Astrocyte (in vitro differentiated cells and primary cell): ENCODE measurements at regions not wholly inside any gene's neighbourhood (a gene's known extent, or its start where the extent isn't known, plus 50 kb on each side); places are given as distances from the start of the nearest gene placed in this dataset.

ENCODE experiments used
- DNase-seq: peaks from one replicate; pipeline ENCODE4 v3.0.0-alpha.2; 2010; ENCODE audit warnings: low read depth
- FAIRE-seq: peaks from 2 replicates; lab custom pipeline; 2011; peaks lifted over from hg19 to GRCh38; lab: Jason Lieb, UNC
- H2AFZ ChIP-seq: 2 replicates; pipeline ENCODE4 v1.6.0; 2012; ENCODE audit warnings: low read depth, low read length, inconsistent platforms
- H3K27ac ChIP-seq: 2 replicates; pipeline ENCODE4 v1.5.1; 2011; ENCODE audit warnings: low read depth, low read length, inconsistent platforms
- H3K27me3 ChIP-seq: 2 replicates; pipeline ENCODE4 v1.6.0; 2011; ENCODE audit warnings: low read length, inconsistent platforms; ENCODE audit not compliant: insufficient read depth
- H3K36me3 ChIP-seq: 2 replicates; pipeline ENCODE4 v1.5.1; 2011; ENCODE audit warnings: low read length, inconsistent platforms; ENCODE audit not compliant: insufficient read depth
- H3K4me1 ChIP-seq: 2 replicates; pipeline ENCODE4 v1.5.1; 2011; ENCODE audit warnings: low read length, inconsistent platforms; ENCODE audit not compliant: insufficient read depth
- H3K4me2 ChIP-seq: 2 replicates; pipeline ENCODE4 v1.6.0; 2012; ENCODE audit warnings: low read length, inconsistent platforms
- H3K4me3 ChIP-seq: 2 replicates; pipeline ENCODE4 v1.5.1; 2011; ENCODE audit warnings: low read depth, mild to moderate bottlenecking, low read length, inconsistent platforms; ENCODE audit not compliant: insufficient read depth
- H3K79me2 ChIP-seq: 2 replicates; pipeline ENCODE4 v1.6.0; 2012; ENCODE audit warnings: mild to moderate bottlenecking, low read length, inconsistent platforms; ENCODE audit not compliant: insufficient read depth
- H3K9ac ChIP-seq: 2 replicates; pipeline ENCODE4 v1.6.0; 2012; ENCODE audit warnings: mild to moderate bottlenecking, low read length, inconsistent platforms
- H3K9me3 ChIP-seq: 2 replicates; pipeline ENCODE4 v1.5.1; 2012; ENCODE audit warnings: low read depth, mild to moderate bottlenecking, low read length, inconsistent platforms; ENCODE audit not compliant: insufficient read depth
- H4K20me1 ChIP-seq: 2 replicates; pipeline ENCODE4 v1.6.0; 2012; ENCODE audit warnings: low read length, inconsistent platforms; ENCODE audit not compliant: insufficient read depth
- H3K27ac Mint-ChIP-seq: one replicate; pipeline ENCODE4 v1.8.0; 2021; ENCODE audit warnings: mild to moderate bottlenecking, mixed read lengths; ENCODE audit not compliant: unreplicated experiment
- H3K27me3 Mint-ChIP-seq: one replicate; pipeline ENCODE4 v1.8.0; 2021; ENCODE audit warnings: low read depth, mixed read lengths; ENCODE audit not compliant: unreplicated experiment
- H3K36me3 Mint-ChIP-seq: one replicate; pipeline ENCODE4 v1.8.0; 2021; ENCODE audit warnings: low read depth, mixed read lengths; ENCODE audit not compliant: unreplicated experiment
- H3K4me1 Mint-ChIP-seq: one replicate; pipeline ENCODE4 v1.8.0; 2021; ENCODE audit warnings: low read depth, mixed read lengths; ENCODE audit not compliant: unreplicated experiment
- H3K4me3 Mint-ChIP-seq: one replicate; pipeline ENCODE4 v1.8.0; 2021; ENCODE audit warnings: mild to moderate bottlenecking, moderate library complexity, mixed read lengths; ENCODE audit not compliant: unreplicated experiment
- H3K9me3 Mint-ChIP-seq: one replicate; pipeline ENCODE4 v1.8.0; 2021; ENCODE audit warnings: mild to moderate bottlenecking, mixed read lengths; ENCODE audit not compliant: unreplicated experiment
- EZH2 ChIP-seq: IDR thresholded peaks from 2 replicates; pipeline ENCODE4 v1.6.1; 2012; ENCODE audit warnings: mild to moderate bottlenecking, low read length, inconsistent platforms; ENCODE audit not compliant: insufficient read depth
- TF ChIP-seq, protein P1 (sequence below): IDR thresholded peaks from 2 replicates; pipeline ENCODE4 v1.5.1; 2011; ENCODE audit warnings: low read depth, mild to moderate bottlenecking, inconsistent platforms, low read length, moderate library complexity; ENCODE audit not compliant: insufficient read depth

DNA sequence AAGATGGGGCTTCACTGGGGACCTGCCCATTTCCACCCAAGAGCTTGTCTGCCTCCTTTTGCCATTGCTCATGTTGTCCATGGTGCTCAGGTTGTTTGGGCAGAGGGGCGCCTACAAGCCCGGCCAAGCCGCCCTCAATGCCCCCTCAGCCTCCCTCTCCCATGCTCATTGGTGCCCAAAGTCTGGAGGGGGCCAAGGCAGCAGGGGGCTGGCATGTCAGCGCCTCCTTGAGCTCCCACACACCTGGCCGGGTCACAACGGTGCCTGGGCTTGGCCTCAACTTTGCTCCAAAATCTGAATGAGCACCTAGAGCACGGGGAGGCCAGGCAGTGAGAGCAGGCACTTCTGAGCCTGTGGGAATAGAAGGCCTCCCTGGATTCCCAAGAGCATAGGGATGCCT is 1598.8 kb downstream of the PCDH7 start:
- H3K27ac Mint-ChIP-seq, result no peak overlapping the region
- no peak overlapping the region for H3K4me3 Mint-ChIP-seq
- H4K20me1 ChIP-seq, result no peaks in the 10 kb centered on the region
- no peaks in the 10 kb centered on the region for H3K36me3 Mint-ChIP-seq
- no peak overlapping the region for H3K27ac ChIP-seq
- no peak overlapping the region for H3K4me2 ChIP-seq
- no peaks in the 10 kb centered on the region for H3K9me3 Mint-ChIP-seq
- H3K9me3 ChIP-seq, result peaks cover 6% of the 10 kb centered on the region
- no peaks in the 10 kb centered on the region for H3K4me1 ChIP-seq
- H3K36me3 ChIP-seq, result no peaks in the 10 kb centered on the region
- no peak overlapping the region for H2AFZ ChIP-seq
- H3K27me3 Mint-ChIP-seq, result no peaks in the 10 kb centered on the region
- H3K4me1 Mint-ChIP-seq, result no peaks in the 10 kb centered on the region
- FAIRE-seq (no peak), DNase-seq (no peak)
- H3K9ac ChIP-seq, result no peak overlapping the region
- no peaks in the 10 kb centered on the region for H3K79me2 ChIP-seq
- no peaks in the 10 kb centered on the region for H3K27me3 ChIP-seq
- TF ChIP-seq, protein P1, sequence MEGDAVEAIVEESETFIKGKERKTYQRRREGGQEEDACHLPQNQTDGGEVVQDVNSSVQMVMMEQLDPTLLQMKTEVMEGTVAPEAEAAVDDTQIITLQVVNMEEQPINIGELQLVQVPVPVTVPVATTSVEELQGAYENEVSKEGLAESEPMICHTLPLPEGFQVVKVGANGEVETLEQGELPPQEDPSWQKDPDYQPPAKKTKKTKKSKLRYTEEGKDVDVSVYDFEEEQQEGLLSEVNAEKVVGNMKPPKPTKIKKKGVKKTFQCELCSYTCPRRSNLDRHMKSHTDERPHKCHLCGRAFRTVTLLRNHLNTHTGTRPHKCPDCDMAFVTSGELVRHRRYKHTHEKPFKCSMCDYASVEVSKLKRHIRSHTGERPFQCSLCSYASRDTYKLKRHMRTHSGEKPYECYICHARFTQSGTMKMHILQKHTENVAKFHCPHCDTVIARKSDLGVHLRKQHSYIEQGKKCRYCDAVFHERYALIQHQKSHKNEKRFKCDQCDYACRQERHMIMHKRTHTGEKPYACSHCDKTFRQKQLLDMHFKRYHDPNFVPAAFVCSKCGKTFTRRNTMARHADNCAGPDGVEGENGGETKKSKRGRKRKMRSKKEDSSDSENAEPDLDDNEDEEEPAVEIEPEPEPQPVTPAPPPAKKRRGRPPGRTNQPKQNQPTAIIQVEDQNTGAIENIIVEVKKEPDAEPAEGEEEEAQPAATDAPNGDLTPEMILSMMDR, result no peak
- no peak for TF ChIP-seq EZH2
- H3K4me3 ChIP-seq, result no peak overlapping the region

GRCh38 chr4:32321421-32321820 is 1601.3 kb downstream of the PCDH7 start:
- no peak overlapping the region for H3K4me3 ChIP-seq
- Mint-ChIP-seq H3K36me3 (no peaks in the 10 kb centered on the region), H3K27ac (no peak overlapping the region), H3K27me3 (no peaks in the 10 kb centered on the region), H3K4me1 (no peaks in the 10 kb centered on the region), H3K4me3 (no peak overlapping the region), H3K9me3 (no peaks in the 10 kb centered on the region)
- peaks cover 9% of the 10 kb centered on the region for H3K9me3 ChIP-seq
- no peak overlapping the region for H3K9ac ChIP-seq
- no peaks in the 10 kb centered on the region for H3K27me3 ChIP-seq
- no peak overlapping the region for H3K27ac ChIP-seq
- DNase-seq (no peak), FAIRE-seq (no peak)
- H3K4me2 ChIP-seq, result no peak overlapping the region
- no peaks in the 10 kb centered on the region for H4K20me1 ChIP-seq
- TF ChIP-seq EZH2, result no peak
- TF ChIP-seq, protein P1, result no peak
- no peak overlapping the region for H2AFZ ChIP-seq
- no peaks in the 10 kb centered on the region for H3K36me3 ChIP-seq
- H3K79me2 ChIP-seq, result no peaks in the 10 kb centered on the region
- no peaks in the 10 kb centered on the region for H3K4me1 ChIP-seq

- no peaks in the 10 kb centered on the region for H3K36me3 ChIP-seq
- FAIRE-seq (no peak), DNase-seq (no peak)
- no peaks in the 10 kb centered on the region for H3K9me3 ChIP-seq
- no peaks in the 10 kb centered on the region for H4K20me1 ChIP-seq
- no peak overlapping the region for H3K9ac ChIP-seq
- H3K27me3 ChIP-seq, result no peaks in the 10 kb centered on the region
- no peak overlapping the region for H3K4me3 ChIP-seq
- H3K36me3 Mint-ChIP-seq, result no peaks in the 10 kb centered on the region
- TF ChIP-seq EZH2, result no peak
- TF ChIP-seq, protein P1, result no peak
- no peaks in the 10 kb centered on the region for H3K9me3 Mint-ChIP-seq
- H3K79me2 ChIP-seq, result no peaks in the 10 kb centered on the region
- no peak overlapping the region for H2AFZ ChIP-seq
- H3K27ac ChIP-seq, result no peak overlapping the region
- no peaks in the 10 kb centered on the region for H3K27me3 Mint-ChIP-seq
- H3K4me3 Mint-ChIP-seq, result no peak overlapping the region
- H3K4me2 ChIP-seq, result no peak overlapping the region
- no peaks in the 10 kb centered on the region for H3K4me1 Mint-ChIP-seq
- H3K4me1 ChIP-seq, result no peaks in the 10 kb centered on the region
- H3K27ac Mint-ChIP-seq, result no peak overlapping the region
Observed at GRCh38 chr4:32334759-32335158, 1614.6 kb downstream of the PCDH7 start.
